Osteoblast (primary cell): ENCODE measurements at regions not wholly inside any gene's neighbourhood (a gene's known extent, or its start where the extent isn't known, plus 50 kb on each side); places are given as distances from the start of the nearest gene placed in this dataset.

Experiments used
- DNase-seq: peaks from one replicate; pipeline ENCODE4 v3.0.0; 2011; ENCODE audit warnings: low spot score, mixed read lengths; ENCODE audit not compliant: insufficient read length; ENCODE audit errors: missing footprints
- H2AFZ ChIP-seq: 2 replicates; pipeline ENCODE4 v1.6.0; 2011; ENCODE audit warnings: mild to moderate bottlenecking, low read length
- H3K27ac ChIP-seq: 2 replicates; pipeline ENCODE4 v1.5.1; 2011; ENCODE audit warnings: mild to moderate bottlenecking, low read depth, low read length, moderate library complexity
- H3K27me3 ChIP-seq: 2 replicates; pipeline ENCODE4 v1.6.0; 2012; ENCODE audit warnings: mild to moderate bottlenecking, control low read depth, inconsistent platforms, low read length, moderate library complexity; ENCODE audit not compliant: insufficient read depth
- H3K36me3 ChIP-seq: 2 replicates; pipeline ENCODE4 v1.5.1; 2011; ENCODE audit warnings: mild to moderate bottlenecking, low read length, control low read depth, moderate library complexity; ENCODE audit not compliant: insufficient read depth
- H3K4me1 ChIP-seq: 2 replicates; pipeline ENCODE4 v1.5.1; 2011; ENCODE audit warnings: mild to moderate bottlenecking, low read length, control low read depth, moderate library complexity; ENCODE audit not compliant: insufficient read depth
- H3K4me2 ChIP-seq: 2 replicates; pipeline ENCODE4 v1.6.0; 2011; ENCODE audit warnings: mild to moderate bottlenecking, low read length; ENCODE audit not compliant: insufficient read depth
- H3K4me3 ChIP-seq: fragments of 200-600 bp; sonication (generic); 3 replicates; pipeline ENCODE4 v1.5.1; 2012; ENCODE audit warnings: mild to moderate bottlenecking, low read length, inconsistent platforms; ENCODE audit not compliant: insufficient read depth
- H3K79me2 ChIP-seq: 2 replicates; pipeline ENCODE4 v1.6.0; 2012; ENCODE audit warnings: mild to moderate bottlenecking, low read length, control low read depth, inconsistent platforms; ENCODE audit not compliant: insufficient read depth
- H3K9me3 ChIP-seq: 2 replicates; pipeline ENCODE4 v1.5.1; 2011; ENCODE audit warnings: low read depth, low read length, control low read depth
- H4K20me1 ChIP-seq: 2 replicates; pipeline ENCODE4 v1.6.0; 2012; ENCODE audit warnings: mild to moderate bottlenecking, low read length, control low read depth; ENCODE audit not compliant: insufficient read depth
- CTCF ChIP-seq: IDR thresholded peaks from 2 replicates; pipeline ENCODE4 v1.5.1; 2011; ENCODE audit warnings: mild to moderate bottlenecking, low read depth, low read length, moderate library complexity; ENCODE audit errors: extremely low read depth

GRCh38 chr14:38774162-38774561 is 328.9 kb downstream of the SEC23A start:
- H4K20me1 ChIP-seq = no peaks in the 10 kb centered on the region
- no peaks in the 10 kb centered on the region for H3K27me3 ChIP-seq
- H3K27ac ChIP-seq = no peak overlapping the region
- H3K36me3 ChIP-seq = no peaks in the 10 kb centered on the region
- no peaks in the 10 kb centered on the region for H3K79me2 ChIP-seq
- no peak overlapping the region for H2AFZ ChIP-seq
- no peaks in the 10 kb centered on the region for H3K9me3 ChIP-seq
- TF ChIP-seq CTCF = no peak
- H3K4me3 ChIP-seq = no peak overlapping the region
- H3K4me1 ChIP-seq = no peaks in the 10 kb centered on the region
- DNase-seq = no peak
- H3K4me2 ChIP-seq = no peak overlapping the region

GRCh38 chr14:38770251-38770650 is 332.8 kb downstream of the SEC23A start:
- H3K27ac ChIP-seq = no peak overlapping the region

GRCh38 chr14:38762845-38763244 is 340.2 kb downstream of the SEC23A start:
- H3K27me3 ChIP-seq = no peaks in the 10 kb centered on the region
- no peaks in the 10 kb centered on the region for H3K4me1 ChIP-seq
- no peaks in the 10 kb centered on the region for H3K9me3 ChIP-seq
- no peak for TF ChIP-seq CTCF
- no peak overlapping the region for H3K4me2 ChIP-seq
- H2AFZ ChIP-seq = no peak overlapping the region
- no peak overlapping the region for H3K27ac ChIP-seq
- H3K36me3 ChIP-seq = no peaks in the 10 kb centered on the region
- no peaks in the 10 kb centered on the region for H4K20me1 ChIP-seq
- H3K4me3 ChIP-seq = no peak overlapping the region
- H3K79me2 ChIP-seq = no peaks in the 10 kb centered on the region
- no peak for DNase-seq

More at GRCh38 chr14:38770251-38770650, 332.8 kb downstream of the SEC23A start:
- no peaks in the 10 kb centered on the region for H3K79me2 ChIP-seq
- no peak overlapping the region for H3K4me3 ChIP-seq
- no peaks in the 10 kb centered on the region for H3K27me3 ChIP-seq
- no peak overlapping the region for H3K4me2 ChIP-seq
- no peaks in the 10 kb centered on the region for H3K9me3 ChIP-seq
- H2AFZ ChIP-seq = no peak overlapping the region
- no peak for TF ChIP-seq CTCF
- H3K4me1 ChIP-seq = no peaks in the 10 kb centered on the region
- H4K20me1 ChIP-seq = no peaks in the 10 kb centered on the region
- H3K36me3 ChIP-seq = no peaks in the 10 kb centered on the region
- no peak for DNase-seq

- Histone ChIP-seq H3K79me2 (no peaks in the 10 kb centered on the region), H3K4me2 (no peak overlapping the region), H3K27ac (no peak overlapping the region), H3K4me1 (no peaks in the 10 kb centered on the region), H3K4me3 (no peak overlapping the region), H3K36me3 (no peaks in the 10 kb centered on the region), H3K9me3 (no peaks in the 10 kb centered on the region), H3K27me3 (no peaks in the 10 kb centered on the region), H2AFZ (no peak overlapping the region), H4K20me1 (no peaks in the 10 kb centered on the region)
- DNase-seq = no peak
- TF ChIP-seq CTCF = no peak
Measured at GRCh38 chr14:38762426-38762825, 340.6 kb downstream of the SEC23A start.
